ENCODE measurements at regions not wholly inside any gene's neighbourhood (a gene's known extent, or its start where the extent isn't known, plus 50 kb on each side); places are given as distances from the start of the nearest gene placed in this dataset.

DNA sequence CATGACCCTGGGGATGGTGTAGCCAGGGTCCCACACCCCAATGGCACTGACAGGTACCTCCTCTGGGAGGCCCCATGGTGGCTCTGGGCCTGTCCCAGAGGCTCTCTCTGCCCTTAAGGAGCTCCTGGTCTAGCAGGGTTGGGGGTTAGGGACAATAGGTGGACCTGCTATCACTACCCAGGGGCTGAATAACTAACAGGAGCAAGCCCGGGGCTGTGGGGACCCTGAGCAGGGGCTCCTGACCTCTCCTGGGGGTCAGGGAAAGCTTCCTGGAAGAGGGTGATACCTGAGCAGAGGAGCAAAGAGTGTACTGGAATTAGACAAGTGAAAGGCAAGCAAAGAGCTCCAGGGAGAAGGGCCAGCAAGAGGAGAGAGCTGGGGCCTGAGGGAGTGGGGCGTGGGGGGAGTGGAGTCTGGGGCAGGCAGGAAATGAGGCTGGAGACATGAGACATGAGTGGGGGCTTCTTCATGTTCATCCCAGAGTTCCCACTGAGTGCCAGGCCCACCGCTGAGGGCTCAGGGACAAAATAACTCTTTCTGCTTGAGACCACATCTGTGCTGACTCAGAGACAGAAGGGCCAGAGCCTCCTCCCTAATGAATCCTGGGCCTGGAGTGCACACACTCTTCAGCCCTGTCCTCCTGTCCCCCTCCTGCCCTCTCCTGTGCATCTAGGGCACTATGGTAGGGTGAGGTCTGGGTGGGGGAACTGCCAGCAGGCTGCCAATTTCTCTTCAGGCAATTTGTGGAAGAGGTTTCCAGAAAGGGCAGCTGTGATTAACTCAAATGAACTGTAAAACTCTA is 517.6 kb downstream of the PTPRU start:
- ChIA-PET CTCF (no interaction called here), POLR2A (no interaction called here)
- TF ChIP-seq, protein P1, sequence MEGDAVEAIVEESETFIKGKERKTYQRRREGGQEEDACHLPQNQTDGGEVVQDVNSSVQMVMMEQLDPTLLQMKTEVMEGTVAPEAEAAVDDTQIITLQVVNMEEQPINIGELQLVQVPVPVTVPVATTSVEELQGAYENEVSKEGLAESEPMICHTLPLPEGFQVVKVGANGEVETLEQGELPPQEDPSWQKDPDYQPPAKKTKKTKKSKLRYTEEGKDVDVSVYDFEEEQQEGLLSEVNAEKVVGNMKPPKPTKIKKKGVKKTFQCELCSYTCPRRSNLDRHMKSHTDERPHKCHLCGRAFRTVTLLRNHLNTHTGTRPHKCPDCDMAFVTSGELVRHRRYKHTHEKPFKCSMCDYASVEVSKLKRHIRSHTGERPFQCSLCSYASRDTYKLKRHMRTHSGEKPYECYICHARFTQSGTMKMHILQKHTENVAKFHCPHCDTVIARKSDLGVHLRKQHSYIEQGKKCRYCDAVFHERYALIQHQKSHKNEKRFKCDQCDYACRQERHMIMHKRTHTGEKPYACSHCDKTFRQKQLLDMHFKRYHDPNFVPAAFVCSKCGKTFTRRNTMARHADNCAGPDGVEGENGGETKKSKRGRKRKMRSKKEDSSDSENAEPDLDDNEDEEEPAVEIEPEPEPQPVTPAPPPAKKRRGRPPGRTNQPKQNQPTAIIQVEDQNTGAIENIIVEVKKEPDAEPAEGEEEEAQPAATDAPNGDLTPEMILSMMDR (IDR thresholded peaks at IDR 0.05; ENCODE audit: insufficient read depth, low read depth, low read length) = no peak
- H3K36me3 ChIP-seq (ENCODE audit: control insufficient read depth, insufficient read depth, low read length) = no peaks in the 10 kb centered on the region
- no peaks in the 10 kb centered on the region for H3K27me3 ChIP-seq (ENCODE audit: control insufficient read depth, insufficient read depth, low read length)
- H3K4me3 ChIP-seq (ENCODE audit: low read depth, low read length) = no peak overlapping the region
- DNase-seq (ENCODE audit: low read depth) = no peak

GRCh38 chr1:29753244-29753643 is 516.9 kb downstream of the PTPRU start:
- POLR2A ChIA-PET = no interaction called here
- CTCF ChIA-PET = no interaction called here
- Histone ChIP-seq H3K27me3 (ENCODE audit: control insufficient read depth, insufficient read depth, low read length) (no peaks in the 10 kb centered on the region), H3K4me3 (ENCODE audit: low read depth, low read length) (no peak overlapping the region), H3K36me3 (ENCODE audit: control insufficient read depth, insufficient read depth, low read length) (no peaks in the 10 kb centered on the region)
- DNase-seq (ENCODE audit: low read depth) = no peak
- TF ChIP-seq, protein P1 (IDR thresholded peaks at IDR 0.05; ENCODE audit: insufficient read depth, low read depth, low read length) = no peak

- Histone ChIP-seq H3K27me3 (ENCODE audit: control insufficient read depth, insufficient read depth, low read length) (no peaks in the 10 kb centered on the region), H3K36me3 (ENCODE audit: control insufficient read depth, insufficient read depth, low read length) (no peaks in the 10 kb centered on the region), H3K4me3 (ENCODE audit: low read depth, low read length) (no peak overlapping the region)
- ChIA-PET CTCF (no interaction called here), POLR2A (no interaction called here)
- no peak for DNase-seq (ENCODE audit: low read depth)
- TF ChIP-seq, protein P1 (IDR thresholded peaks at IDR 0.05; ENCODE audit: insufficient read depth, low read depth, low read length) = no peak
These were observed 515.8 kb downstream of the PTPRU start for GRCh38 chr1:29752141-29752540.

DNA sequence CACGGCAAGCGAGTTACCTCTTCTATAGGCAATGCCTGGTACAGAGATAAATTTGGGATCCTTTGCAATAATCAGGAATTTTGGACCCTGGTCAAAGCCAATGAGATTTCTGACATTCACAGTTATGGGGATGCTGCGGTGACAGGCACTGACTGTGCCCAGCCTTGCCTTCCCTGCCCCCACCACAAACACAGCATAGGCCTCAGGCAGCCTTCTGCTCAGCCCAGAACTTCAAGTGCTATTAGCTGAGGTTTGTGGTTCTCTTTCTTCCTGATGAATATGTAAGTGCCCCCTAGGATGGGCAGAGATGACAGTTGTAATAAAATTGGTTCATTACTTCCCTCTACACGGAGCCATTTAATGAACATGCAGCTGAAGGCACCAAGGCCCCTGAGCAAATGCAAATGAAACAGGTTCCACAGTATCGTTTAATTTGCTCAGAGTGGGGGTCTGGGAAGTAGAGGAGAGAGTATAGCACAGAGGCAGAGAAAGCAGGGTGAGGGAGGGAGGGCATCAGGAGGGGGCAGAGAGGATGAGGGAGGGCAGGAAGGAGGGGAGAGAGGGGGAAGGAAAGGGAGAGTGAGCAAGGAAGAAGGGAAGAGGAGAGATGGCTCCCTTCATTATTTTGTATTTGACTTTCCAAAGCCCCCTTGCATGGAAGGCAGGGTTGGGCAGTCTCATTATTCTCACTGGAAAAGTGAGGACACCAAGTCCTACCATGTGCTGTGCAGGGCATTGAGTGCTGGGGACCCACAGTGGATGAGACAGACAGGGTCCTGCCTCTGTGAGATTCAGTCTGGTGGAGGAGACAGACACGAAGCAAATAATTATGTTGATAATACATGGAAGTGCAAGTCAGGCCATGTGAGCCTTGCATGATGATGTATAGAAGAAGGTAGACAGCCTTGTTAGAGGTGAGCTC is 513.0 kb downstream of the PTPRU start:
- Histone ChIP-seq H3K36me3 (ENCODE audit: control insufficient read depth, insufficient read depth, low read length) (no peaks in the 10 kb centered on the region), H3K27me3 (ENCODE audit: control insufficient read depth, insufficient read depth, low read length) (no peaks in the 10 kb centered on the region; the same call in 1 of the 2 replicates), H3K4me3 (ENCODE audit: low read depth, low read length) (no peak overlapping the region)
- CTCF ChIA-PET = no interaction called here
- POLR2A ChIA-PET = no interaction called here
- TF ChIP-seq, protein P1 (IDR thresholded peaks at IDR 0.05; ENCODE audit: insufficient read depth, low read depth, low read length) = no peak
- no peak for DNase-seq (ENCODE audit: low read depth)

- no peaks in the 10 kb centered on the region for H3K36me3 ChIP-seq (ENCODE audit: control insufficient read depth, insufficient read depth, low read length)
- no peak overlapping the region for H3K4me3 ChIP-seq (ENCODE audit: low read depth, low read length)
- DNase-seq (ENCODE audit: low read depth) = no peak
- H3K27me3 ChIP-seq (ENCODE audit: control insufficient read depth, insufficient read depth, low read length) = no peaks in the 10 kb centered on the region; the same call in 1 of the 2 replicates
- CTCF ChIA-PET = interaction anchor here (1.8 kb wide), 1 partner anchor 10 kb away, joined by 4 read pairs; no protein-coding TSS in a partner anchor
- TF ChIP-seq, protein P1 (IDR thresholded peaks at IDR 0.05; ENCODE audit: insufficient read depth, low read depth, low read length) = no peak
- POLR2A ChIA-PET = no interaction called here
These were observed 510.9 kb downstream of the PTPRU start for GRCh38 chr1:29747196-29747595.

Data from BJ (cell line).